ENCODE measurements at regions not wholly inside any gene's neighbourhood (a gene's known extent, or its start where the extent isn't known, plus 50 kb on each side); places are given as distances from the start of the nearest gene placed in this dataset.

- TF ChIP-seq POLR2A (IDR thresholded peaks at IDR 0.05) (no peak), POLR2AphosphoS5 (IDR thresholded peaks at IDR 0.05) (no peak), EP300 (IDR thresholded peaks at IDR 0.05) (no peak), CTCF (IDR thresholded peaks at IDR 0.05) (no peak)
- H3K4me3 ChIP-seq, result no peak overlapping the region
- no peak overlapping the region for H3K27ac ChIP-seq
- no peak for DNase-seq
- H3K27me3 ChIP-seq, result no peaks in the 10 kb centered on the region
- no peaks in the 10 kb centered on the region for H3K4me1 ChIP-seq
- intact Hi-C loops (cut with DNase I), result no loop called here
- H3K9me3 ChIP-seq, result no peaks in the 10 kb centered on the region
- no peaks in the 10 kb centered on the region for H3K36me3 ChIP-seq
Observed at GRCh38 chr11:21634956-21635355, 557.9 kb upstream of the ANO5 start.

- H3K4me3 ChIP-seq, result no peak overlapping the region
- intact Hi-C loops (cut with DNase I), result no loop called here
- no peak for DNase-seq
- H3K36me3 ChIP-seq, result no peaks in the 10 kb centered on the region
- H3K4me1 ChIP-seq, result no peaks in the 10 kb centered on the region
- no peaks in the 10 kb centered on the region for H3K27me3 ChIP-seq
- no peaks in the 10 kb centered on the region for H3K9me3 ChIP-seq
- no peak for TF ChIP-seq CTCF (IDR thresholded peaks at IDR 0.05)
- no peak for TF ChIP-seq POLR2AphosphoS5 (IDR thresholded peaks at IDR 0.05)
- no peak for TF ChIP-seq EP300 (IDR thresholded peaks at IDR 0.05)
- TF ChIP-seq POLR2A (IDR thresholded peaks at IDR 0.05), result no peak
- H3K27ac ChIP-seq, result no peak overlapping the region
- WGBS, 2 donors, result 54 to 73% methylated on average over 2 of the region's 2 CpGs
Observed at GRCh38 chr11:21635394-21636145, 557.3 kb upstream of the ANO5 start.

- H3K4me3 ChIP-seq, result no peak overlapping the region
- intact Hi-C loops (cut with DNase I), result no loop called here
- no peak for DNase-seq
- no peaks in the 10 kb centered on the region for H3K4me1 ChIP-seq
- H3K27ac ChIP-seq, result no peak overlapping the region
- no peaks in the 10 kb centered on the region for H3K36me3 ChIP-seq
- H3K27me3 ChIP-seq, result no peaks in the 10 kb centered on the region
- no peaks in the 10 kb centered on the region for H3K9me3 ChIP-seq
- no peak for TF ChIP-seq CTCF (IDR thresholded peaks at IDR 0.05)
- no peak for TF ChIP-seq POLR2A (IDR thresholded peaks at IDR 0.05)
- TF ChIP-seq POLR2AphosphoS5 (IDR thresholded peaks at IDR 0.05), result no peak
- no peak for TF ChIP-seq EP300 (IDR thresholded peaks at IDR 0.05)
Observed at GRCh38 chr11:21636561-21636960, 556.3 kb upstream of the ANO5 start.

GRCh38 chr11:21640491-21640890 is 552.4 kb upstream of the ANO5 start:
- Histone ChIP-seq H3K27ac (no peak overlapping the region), H3K4me3 (no peak overlapping the region), H3K9me3 (no peaks in the 10 kb centered on the region), H3K4me1 (no peaks in the 10 kb centered on the region), H3K27me3 (no peaks in the 10 kb centered on the region), H3K36me3 (no peaks in the 10 kb centered on the region)
- intact Hi-C loops (cut with DNase I), result no loop called here
- DNase-seq, result no peak
- 68 to 69% methylated on average over 1 of the region's 1 CpG for WGBS, 2 donors
- TF ChIP-seq CTCF (IDR thresholded peaks at IDR 0.05) (no peak), POLR2AphosphoS5 (IDR thresholded peaks at IDR 0.05) (no peak), POLR2A (IDR thresholded peaks at IDR 0.05) (no peak), EP300 (IDR thresholded peaks at IDR 0.05) (no peak)

- DNase-seq, result no peak
- intact Hi-C loops (cut with DNase I), result no loop called here
- H3K27ac ChIP-seq, result no peak overlapping the region
- H3K9me3 ChIP-seq, result no peaks in the 10 kb centered on the region
- H3K4me1 ChIP-seq, result no peaks in the 10 kb centered on the region
- no peaks in the 10 kb centered on the region for H3K27me3 ChIP-seq
- TF ChIP-seq EP300 (IDR thresholded peaks at IDR 0.05), result no peak
- TF ChIP-seq POLR2AphosphoS5 (IDR thresholded peaks at IDR 0.05), result no peak
- TF ChIP-seq POLR2A (IDR thresholded peaks at IDR 0.05), result no peak
- no peak for TF ChIP-seq CTCF (IDR thresholded peaks at IDR 0.05)
- 86 to 94% methylated on average over 3 of the region's 3 CpGs for WGBS, 2 donors
- H3K4me3 ChIP-seq, result no peak overlapping the region
- H3K36me3 ChIP-seq, result no peaks in the 10 kb centered on the region
Observed at GRCh38 chr11:21641869-21642268, 551.0 kb upstream of the ANO5 start.

All from sigmoid colon (tissue), 6 donors.